NOMO-1 (cell line): ENCODE measurements at regions not wholly inside any gene's neighbourhood (a gene's known extent, or its start where the extent isn't known, plus 50 kb on each side); places are given as distances from the start of the nearest gene placed in this dataset.

ENCODE experiments used
- DNase-seq, 2 experiments: peaks; one replicate each; lab custom pipeline; 2025; ENCODE audit not compliant: unreplicated experiment in 2 of 2; lab: John Stamatoyannopoulos, UW

GRCh38 chr4:122555216-122555615, 65.7 kb downstream of the IL21 start:
- DNase-seq = no peak

GRCh38 chr4:122553432-122553831, 67.4 kb downstream of the IL21 start:
- no peak for DNase-seq

- no peak for DNase-seq
Measured at GRCh38 chr4:122552898-122553297, 68.0 kb downstream of the IL21 start.

GRCh38 chr4:122548886-122549630, 71.8 kb downstream of the IL21 start:
- DNase-seq = peak; percentile 16 to 21

- DNase-seq = no peak
Measured at GRCh38 chr4:122548452-122548851, 72.4 kb downstream of the IL21 start.

- DNase-seq = peak in 1 of 2 experiments; percentile 3
Measured at GRCh38 chr4:122542411-122543236, 78.2 kb downstream of the IL21 start.

GRCh38 chr4:122541996-122542395, 78.9 kb downstream of the IL21 start:
- DNase-seq = no peak

- DNase-seq = peak in 1 of 2 experiments; percentile 1
Measured at GRCh38 chr4:122540838-122541237, 80.0 kb downstream of the IL21 start.

- DNase-seq = peak; percentile 80 to 83
Measured at GRCh38 chr4:122539861-122540465, 80.9 kb downstream of the IL21 start.

- no peak for DNase-seq
Measured at GRCh38 chr4:122537388-122538135, 81.0 kb upstream of the IL2 start.

- DNase-seq = no peak
Measured at GRCh38 chr4:122536001-122536400, 79.5 kb upstream of the IL2 start.

- no peak for DNase-seq
Measured at GRCh38 chr4:122534776-122535175, 78.3 kb upstream of the IL2 start.

GRCh38 chr4:122533841-122534240, 77.3 kb upstream of the IL2 start:
- DNase-seq = no peak

- no peak for DNase-seq
Measured at GRCh38 chr4:122532766-122533165, 76.2 kb upstream of the IL2 start.

GRCh38 chr4:122531514-122531913, 75.0 kb upstream of the IL2 start:
- DNase-seq = peak; percentile 12 to 40

GRCh38 chr4:122531038-122531437, 74.5 kb upstream of the IL2 start:
- DNase-seq = no peak

GRCh38 chr4:122528879-122529278, 72.4 kb upstream of the IL2 start:
- DNase-seq = no peak

- no peak for DNase-seq
Measured at GRCh38 chr4:122525865-122526264, 69.3 kb upstream of the IL2 start.

- DNase-seq = no peak
Measured at GRCh38 chr4:122524176-122524575, 67.7 kb upstream of the IL2 start.

- DNase-seq = no peak
Measured at GRCh38 chr4:122522944-122523343, 66.4 kb upstream of the IL2 start.

- peak in 1 of 2 experiments; percentile 18 for DNase-seq
Measured at GRCh38 chr4:122517345-122517744, 60.8 kb upstream of the IL2 start.
